SK-N-SH treated with all-trans-retinoic acid at 6 μM for 48 hours (cell line): ENCODE measurements at regions not wholly inside any gene's neighbourhood (a gene's known extent, or its start where the extent isn't known, plus 50 kb on each side); places are given as distances from the start of the nearest gene placed in this dataset.

Experiments
- ATAC-seq: fragments of 200-7000 bp; cut with Tn5 transposase; 3 replicates; pipeline ENCODE4 v1.9.1; 2020; ENCODE audit warnings: mild to moderate bottlenecking, moderate library complexity
- ARNTL ChIP-seq: fragments of 450-650 bp; formaldehyde crosslinking; IDR thresholded peaks from 2 replicates; pipeline ENCODE4 v1.5.0; 2020; ENCODE audit warnings: low read depth, mild to moderate bottlenecking, moderate library complexity, borderline replicate concordance
- BACH2 ChIP-seq: fragments of 250-450 bp; sonication (Bioruptor Pico); IDR thresholded peaks from 2 replicates; pipeline ENCODE4 v1.9.0; 2021; ENCODE audit warnings: mild to moderate bottlenecking, borderline replicate concordance
- CSDC2 ChIP-seq: fragments of 250-450 bp; sonication (Bioruptor Pico); IDR thresholded peaks from 2 replicates; pipeline ENCODE4 v1.5.0; 2020; ENCODE audit warnings: mild to moderate bottlenecking, moderate library complexity
- ESRRG ChIP-seq: fragments of 250-450 bp; sonication (Bioruptor Pico); IDR thresholded peaks from 2 replicates; pipeline ENCODE4 v1.6.1; 2021; ENCODE audit warnings: mild to moderate bottlenecking
- GLIS3 ChIP-seq: fragments of 250-450 bp; sonication (Bioruptor Pico); IDR thresholded peaks from 2 replicates; pipeline ENCODE4 v1.5.0; 2020; ENCODE audit warnings: mild to moderate bottlenecking, moderate library complexity
- ISL1 ChIP-seq: fragments of 250-450 bp; sonication (Bioruptor Pico); IDR thresholded peaks from 2 replicates; pipeline ENCODE4 v2.1.2; 2022; ENCODE audit warnings: mild to moderate bottlenecking, moderate library complexity
- OSR1 ChIP-seq: fragments of 250-450 bp; sonication (Bioruptor Pico); IDR thresholded peaks from 2 replicates; pipeline ENCODE4 v1.8.0; 2022; ENCODE audit warnings: moderate library complexity, mild to moderate bottlenecking, inconsistent platforms
- PPARA ChIP-seq: fragments of 250-450 bp; sonication (Bioruptor Pico); IDR thresholded peaks from 2 replicates; pipeline ENCODE4 v1.5.0; 2020; ENCODE audit warnings: mild to moderate bottlenecking, borderline replicate concordance
- RARB ChIP-seq: fragments of 250-450 bp; sonication (Bioruptor Pico); IDR thresholded peaks from 2 replicates; pipeline ENCODE4 v1.8.0; 2021; ENCODE audit warnings: mild to moderate bottlenecking, moderate library complexity
- SNAI2 ChIP-seq: fragments of 250-450 bp; sonication (Bioruptor Pico); IDR thresholded peaks from 2 replicates; pipeline ENCODE4 v1.5.0; 2020; ENCODE audit warnings: mild to moderate bottlenecking, moderate library complexity
- TCF4 ChIP-seq: fragments of 250-450 bp; sonication (Bioruptor Pico); IDR thresholded peaks from 2 replicates; pipeline ENCODE4 v1.8.0; 2021; ENCODE audit warnings: mild to moderate bottlenecking, moderate library complexity, borderline replicate concordance
- TOX ChIP-seq: fragments of 250-450 bp; sonication (Bioruptor Pico); IDR thresholded peaks from 2 replicates; pipeline ENCODE4 v1.8.0; 2021; ENCODE audit warnings: mild to moderate bottlenecking, moderate library complexity, borderline replicate concordance
- ZC3H10 ChIP-seq: fragments of 250-450 bp; sonication (Bioruptor Pico); IDR thresholded peaks from 2 replicates; pipeline ENCODE4 v1.5.1; 2021; ENCODE audit warnings: mild to moderate bottlenecking, moderate library complexity
- ZFP30 ChIP-seq: fragments of 450-650 bp; formaldehyde crosslinking; IDR thresholded peaks from 2 replicates; pipeline ENCODE4 v1.5.0; 2022; ENCODE audit warnings: mild to moderate bottlenecking, moderate library complexity
- ZNF565 ChIP-seq: fragments of 450-650 bp; formaldehyde crosslinking; conservative IDR thresholded peaks from 2 replicates; pipeline ENCODE4 v1.5.0; 2020; ENCODE audit warnings: low read depth, mild to moderate bottlenecking, moderate library complexity
- ZNF70 ChIP-seq: fragments of 450-650 bp; formaldehyde crosslinking; IDR thresholded peaks from 2 replicates; pipeline ENCODE4 v1.5.0; 2020; ENCODE audit warnings: mild to moderate bottlenecking, moderate library complexity
- ZNF8 ChIP-seq: fragments of 450-650 bp; formaldehyde crosslinking; IDR thresholded peaks from 2 replicates; pipeline ENCODE4 v1.5.0; 2020; ENCODE audit warnings: mild to moderate bottlenecking, moderate library complexity
- TF ChIP-seq, protein P1 (sequence below): fragments of 250-450 bp; sonication (Bioruptor Pico); IDR thresholded peaks from 2 replicates; pipeline ENCODE4 v1.8.0; 2021; ENCODE audit warnings: low read depth, mild to moderate bottlenecking, moderate library complexity, borderline replicate concordance
- TF ChIP-seq, protein P2 (sequence below): fragments of 250-450 bp; sonication (Bioruptor Pico); IDR thresholded peaks from 2 replicates; pipeline ENCODE4 v1.5.1; 2021; ENCODE audit warnings: mild to moderate bottlenecking, moderate library complexity
- TF ChIP-seq, protein P3 (sequence below): fragments of 250-450 bp; sonication (Bioruptor Pico); IDR thresholded peaks from 2 replicates; pipeline ENCODE4 v1.5.0; 2020; ENCODE audit warnings: mild to moderate bottlenecking, moderate library complexity
- TF ChIP-seq, protein P4 (sequence below): fragments of 250-450 bp; sonication (Bioruptor Pico); IDR thresholded peaks from 2 replicates; pipeline ENCODE4 v1.5.1; 2020; ENCODE audit warnings: low read depth, mild to moderate bottlenecking, moderate library complexity

DNA sequence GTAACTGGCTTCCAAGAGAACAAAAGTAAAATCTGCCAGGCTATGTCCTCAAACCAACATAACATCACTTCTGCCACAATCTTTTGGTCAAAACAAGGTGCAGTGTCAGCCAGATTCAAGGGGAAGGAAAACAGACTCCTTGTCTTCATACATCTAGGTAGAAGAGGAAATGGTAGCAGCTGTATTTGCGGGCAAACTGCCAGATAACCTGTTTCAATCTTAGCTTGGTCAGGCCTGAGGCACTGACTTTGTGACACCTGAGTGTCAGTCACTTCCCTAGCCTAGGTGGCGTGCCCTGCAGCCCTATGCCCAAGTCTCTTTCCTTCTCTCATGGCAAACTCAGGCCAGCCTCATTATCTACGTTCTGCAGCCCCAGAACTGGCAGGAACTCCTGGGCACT, 146.2 kb upstream of the JADE1 start:
- ATAC-seq = no peak
- TF ChIP-seq RARB = no peak
- no peak for TF ChIP-seq CSDC2 (CRISPR knock-in tag)
- no peak for TF ChIP-seq ARNTL (CRISPR knock-in tag)
- no peak for TF ChIP-seq ESRRG (CRISPR knock-in tag)
- no peak for TF ChIP-seq OSR1

DNA sequence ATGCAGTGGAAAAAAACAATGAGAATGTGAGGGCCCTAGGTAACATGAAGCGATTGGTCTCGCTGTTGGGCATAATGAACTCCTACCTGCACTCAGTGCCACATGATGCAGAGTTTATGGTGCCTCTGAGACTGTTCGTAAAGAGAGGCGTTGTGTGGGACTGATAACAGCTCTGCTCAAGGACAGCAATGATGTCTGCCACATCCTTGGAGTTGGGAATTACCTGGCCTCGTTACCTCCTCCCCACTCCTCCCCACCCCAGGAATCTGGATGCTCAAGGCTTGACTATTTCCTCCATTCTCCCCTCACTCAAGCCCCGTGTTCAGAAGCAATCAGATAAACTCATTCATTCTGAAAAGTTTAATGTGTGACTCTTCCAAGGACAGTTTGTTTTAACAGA, 148.0 kb upstream of the JADE1 start:
- no peak for ATAC-seq
- TF ChIP-seq ZC3H10 (CRISPR knock-in tag) (no peak), OSR1 (no peak), CSDC2 (CRISPR knock-in tag) (no peak), GLIS3 (CRISPR knock-in tag) (no peak), PPARA (CRISPR knock-in tag) (no peak), ZNF8 (CRISPR knock-in tag) (no peak), ARNTL (CRISPR knock-in tag) (no peak), SNAI2 (CRISPR knock-in tag) (no peak)

DNA sequence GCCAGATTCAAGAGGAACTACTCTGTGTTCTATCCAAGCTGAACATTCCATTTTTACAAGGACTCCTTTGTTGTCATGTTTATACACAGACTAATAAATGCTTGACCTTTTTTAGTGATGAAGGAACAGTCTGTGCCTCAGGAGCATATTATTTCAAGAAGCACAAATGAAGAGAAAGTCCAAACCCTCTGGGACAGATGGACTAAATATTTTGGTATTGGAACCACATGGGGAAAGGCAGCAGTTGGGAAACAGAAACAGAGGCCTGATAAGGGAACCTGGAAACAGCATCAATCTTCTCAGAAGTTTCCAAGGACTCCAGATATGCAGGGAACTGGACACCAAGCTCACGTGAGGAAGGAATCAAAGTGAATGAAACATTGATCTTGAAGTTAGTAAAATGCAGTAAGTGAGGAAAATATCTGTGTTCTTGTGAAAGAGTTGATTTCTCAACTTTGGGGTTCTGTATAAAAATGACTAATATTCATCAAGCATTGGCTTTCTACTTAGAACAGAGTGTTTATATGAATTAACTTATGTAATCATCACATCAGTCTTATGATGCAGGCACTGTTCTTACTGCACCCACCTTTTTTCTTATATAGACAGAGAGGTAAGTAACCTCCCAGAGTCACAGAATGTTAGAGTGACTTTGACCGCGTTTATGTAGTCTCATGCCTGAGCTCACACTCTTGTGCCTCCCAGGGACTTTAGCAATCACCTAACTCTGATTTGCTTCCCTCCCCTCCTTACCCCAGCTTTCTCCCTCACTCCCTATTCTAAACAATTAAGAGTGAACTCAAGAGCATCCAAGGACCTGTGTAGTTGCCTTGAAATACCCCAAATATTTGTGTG, 148.9 kb upstream of the JADE1 start:
- ATAC-seq = no peak
- TF ChIP-seq ZNF8 (CRISPR knock-in tag) (no peak), ZNF70 (CRISPR knock-in tag) (no peak), TOX (CRISPR knock-in tag) (no peak), ESRRG (CRISPR knock-in tag) (no peak), ZNF565 (no peak), OSR1 (no peak)
- TF ChIP-seq, protein P1, sequence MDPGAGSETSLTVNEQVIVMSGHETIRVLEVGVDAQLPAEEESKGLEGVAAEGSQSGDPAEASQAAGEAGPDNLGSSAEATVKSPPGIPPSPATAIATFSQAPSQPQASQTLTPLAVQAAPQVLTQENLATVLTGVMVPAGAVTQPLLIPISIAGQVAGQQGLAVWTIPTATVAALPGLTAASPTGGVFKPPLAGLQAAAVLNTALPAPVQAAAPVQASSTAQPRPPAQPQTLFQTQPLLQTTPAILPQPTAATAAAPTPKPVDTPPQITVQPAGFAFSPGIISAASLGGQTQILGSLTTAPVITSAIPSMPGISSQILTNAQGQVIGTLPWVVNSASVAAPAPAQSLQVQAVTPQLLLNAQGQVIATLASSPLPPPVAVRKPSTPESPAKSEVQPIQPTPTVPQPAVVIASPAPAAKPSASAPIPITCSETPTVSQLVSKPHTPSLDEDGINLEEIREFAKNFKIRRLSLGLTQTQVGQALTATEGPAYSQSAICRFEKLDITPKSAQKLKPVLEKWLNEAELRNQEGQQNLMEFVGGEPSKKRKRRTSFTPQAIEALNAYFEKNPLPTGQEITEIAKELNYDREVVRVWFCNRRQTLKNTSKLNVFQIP = no peak
- TF ChIP-seq, protein P2, sequence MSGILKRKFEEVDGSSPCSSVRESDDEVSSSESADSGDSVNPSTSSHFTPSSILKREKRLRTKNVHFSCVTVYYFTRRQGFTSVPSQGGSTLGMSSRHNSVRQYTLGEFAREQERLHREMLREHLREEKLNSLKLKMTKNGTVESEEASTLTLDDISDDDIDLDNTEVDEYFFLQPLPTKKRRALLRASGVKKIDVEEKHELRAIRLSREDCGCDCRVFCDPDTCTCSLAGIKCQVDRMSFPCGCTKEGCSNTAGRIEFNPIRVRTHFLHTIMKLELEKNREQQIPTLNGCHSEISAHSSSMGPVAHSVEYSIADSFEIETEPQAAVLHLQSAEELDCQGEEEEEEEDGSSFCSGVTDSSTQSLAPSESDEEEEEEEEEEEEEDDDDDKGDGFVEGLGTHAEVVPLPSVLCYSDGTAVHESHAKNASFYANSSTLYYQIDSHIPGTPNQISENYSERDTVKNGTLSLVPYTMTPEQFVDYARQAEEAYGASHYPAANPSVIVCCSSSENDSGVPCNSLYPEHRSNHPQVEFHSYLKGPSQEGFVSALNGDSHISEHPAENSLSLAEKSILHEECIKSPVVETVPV = no peak
- TF ChIP-seq, protein P3, sequence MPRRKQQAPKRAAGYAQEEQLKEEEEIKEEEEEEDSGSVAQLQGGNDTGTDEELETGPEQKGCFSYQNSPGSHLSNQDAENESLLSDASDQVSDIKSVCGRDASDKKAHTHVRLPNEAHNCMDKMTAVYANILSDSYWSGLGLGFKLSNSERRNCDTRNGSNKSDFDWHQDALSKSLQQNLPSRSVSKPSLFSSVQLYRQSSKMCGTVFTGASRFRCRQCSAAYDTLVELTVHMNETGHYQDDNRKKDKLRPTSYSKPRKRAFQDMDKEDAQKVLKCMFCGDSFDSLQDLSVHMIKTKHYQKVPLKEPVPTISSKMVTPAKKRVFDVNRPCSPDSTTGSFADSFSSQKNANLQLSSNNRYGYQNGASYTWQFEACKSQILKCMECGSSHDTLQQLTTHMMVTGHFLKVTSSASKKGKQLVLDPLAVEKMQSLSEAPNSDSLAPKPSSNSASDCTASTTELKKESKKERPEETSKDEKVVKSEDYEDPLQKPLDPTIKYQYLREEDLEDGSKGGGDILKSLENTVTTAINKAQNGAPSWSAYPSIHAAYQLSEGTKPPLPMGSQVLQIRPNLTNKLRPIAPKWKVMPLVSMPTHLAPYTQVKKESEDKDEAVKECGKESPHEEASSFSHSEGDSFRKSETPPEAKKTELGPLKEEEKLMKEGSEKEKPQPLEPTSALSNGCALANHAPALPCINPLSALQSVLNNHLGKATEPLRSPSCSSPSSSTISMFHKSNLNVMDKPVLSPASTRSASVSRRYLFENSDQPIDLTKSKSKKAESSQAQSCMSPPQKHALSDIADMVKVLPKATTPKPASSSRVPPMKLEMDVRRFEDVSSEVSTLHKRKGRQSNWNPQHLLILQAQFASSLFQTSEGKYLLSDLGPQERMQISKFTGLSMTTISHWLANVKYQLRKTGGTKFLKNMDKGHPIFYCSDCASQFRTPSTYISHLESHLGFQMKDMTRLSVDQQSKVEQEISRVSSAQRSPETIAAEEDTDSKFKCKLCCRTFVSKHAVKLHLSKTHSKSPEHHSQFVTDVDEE (CRISPR knock-in tag) = no peak
- TF ChIP-seq, protein P4, sequence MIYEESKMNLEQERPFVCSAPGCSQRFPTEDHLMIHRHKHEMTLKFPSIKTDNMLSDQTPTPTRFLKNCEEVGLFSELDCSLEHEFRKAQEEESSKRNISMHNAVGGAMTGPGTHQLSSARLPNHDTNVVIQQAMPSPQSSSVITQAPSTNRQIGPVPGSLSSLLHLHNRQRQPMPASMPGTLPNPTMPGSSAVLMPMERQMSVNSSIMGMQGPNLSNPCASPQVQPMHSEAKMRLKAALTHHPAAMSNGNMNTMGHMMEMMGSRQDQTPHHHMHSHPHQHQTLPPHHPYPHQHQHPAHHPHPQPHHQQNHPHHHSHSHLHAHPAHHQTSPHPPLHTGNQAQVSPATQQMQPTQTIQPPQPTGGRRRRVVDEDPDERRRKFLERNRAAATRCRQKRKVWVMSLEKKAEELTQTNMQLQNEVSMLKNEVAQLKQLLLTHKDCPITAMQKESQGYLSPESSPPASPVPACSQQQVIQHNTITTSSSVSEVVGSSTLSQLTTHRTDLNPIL = no peak

DNA sequence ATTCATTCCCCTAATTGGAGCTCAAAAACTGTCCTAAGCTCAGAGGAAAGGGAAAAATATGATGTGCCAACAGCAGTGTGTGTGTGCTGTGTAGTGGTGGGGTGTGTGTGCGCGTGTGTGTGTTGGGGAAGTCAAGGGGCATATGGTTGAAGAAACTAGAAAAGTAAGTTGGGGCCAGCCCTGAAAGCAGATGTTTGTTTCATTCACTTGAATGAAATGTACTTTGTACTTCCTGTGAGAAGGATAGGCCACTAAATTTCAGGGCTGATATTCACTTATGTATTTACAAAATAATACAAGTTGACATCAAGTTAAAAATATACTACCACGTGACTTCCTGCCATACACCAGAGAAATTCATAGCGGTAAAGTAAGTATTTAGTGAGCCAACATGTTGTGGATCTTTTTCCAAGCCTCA, 151.3 kb upstream of the JADE1 start:
- peak; percentile 91 for ATAC-seq
- TF ChIP-seq TCF4 (CRISPR knock-in tag) (no peak), GLIS3 (CRISPR knock-in tag) (no peak), ISL1 (CRISPR knock-in tag) (no peak), BACH2 (CRISPR knock-in tag) (no peak), ZNF8 (CRISPR knock-in tag) (no peak), CSDC2 (CRISPR knock-in tag) (no peak), ZNF70 (CRISPR knock-in tag) (no peak), ZFP30 (CRISPR knock-in tag) (no peak), OSR1 (no peak), ESRRG (CRISPR knock-in tag) (no peak), TOX (CRISPR knock-in tag) (no peak), ZC3H10 (CRISPR knock-in tag) (no peak)
- TF ChIP-seq, protein P4 = no peak
- TF ChIP-seq, protein P3 (CRISPR knock-in tag) = no peak
- TF ChIP-seq, protein P1 = no peak
